ENCODE measurements at regions not wholly inside any gene's neighbourhood (a gene's known extent, or its start where the extent isn't known, plus 50 kb on each side); places are given as distances from the start of the nearest gene placed in this dataset.
"Not testable (repeated sequence)": the region's sequence is repeated elsewhere in the genome, so short reads cannot be mapped to it uniquely, and the experiment has no call there.

DNA sequence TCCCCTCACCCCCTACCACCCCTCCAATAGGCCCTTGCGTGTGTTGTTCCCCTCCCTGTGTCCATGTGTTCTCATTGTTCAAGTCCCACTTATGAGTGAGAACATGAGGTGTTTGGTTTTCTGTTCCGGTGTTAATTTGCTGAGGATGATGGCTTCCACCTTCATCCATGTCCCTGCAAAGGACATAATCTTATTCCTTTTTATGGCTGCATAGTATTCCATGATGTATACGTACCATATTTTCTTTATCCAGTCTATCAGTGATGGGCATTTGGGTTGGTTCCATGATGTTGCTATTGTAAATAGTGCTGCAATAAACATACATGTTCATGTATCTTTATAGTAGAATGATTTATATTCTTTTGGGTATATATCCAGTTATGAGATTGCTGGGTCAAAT, 523.6 kb upstream of the TBL1XR1 start:
- not testable (repeated sequence) for TF ChIP-seq CTCF, POLR2A (IDR thresholded peaks at IDR 0.05)
